LoVo (cell line): ENCODE measurements at regions not wholly inside any gene's neighbourhood (a gene's known extent, or its start where the extent isn't known, plus 50 kb on each side); places are given as distances from the start of the nearest gene placed in this dataset.

ENCODE experiments used
- DNase-seq: peaks from one replicate; pipeline ENCODE4 v3.0.0-alpha.2; 2016; ENCODE audit warnings: low spot score

DNA sequence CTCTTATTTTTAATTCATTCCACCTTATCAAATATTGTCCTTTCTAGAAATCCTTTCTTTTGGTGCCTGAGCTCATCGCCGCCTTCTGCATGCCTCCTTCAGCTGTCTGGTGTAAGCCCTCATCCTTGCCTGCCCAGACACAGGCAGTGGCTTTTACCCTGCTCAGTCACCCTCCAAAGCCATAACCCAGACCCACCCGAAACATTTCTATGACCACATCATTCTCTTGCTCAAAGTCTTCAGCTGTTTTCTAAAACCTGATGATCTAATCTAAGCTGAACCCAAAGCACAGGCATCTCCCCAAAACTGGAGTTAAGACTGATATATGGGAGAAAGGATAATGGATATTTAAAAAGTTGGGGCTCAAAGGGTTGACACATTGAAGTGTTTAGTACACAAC, 753.7 kb upstream of the SGCG start:
- DNase-seq = no peak

- no peak for DNase-seq
These were observed 753.0 kb upstream of the SGCG start for GRCh38 chr13:22427783-22428182.

GRCh38 chr13:22428188-22428828, 752.5 kb upstream of the SGCG start:
- no peak for DNase-seq

GRCh38 chr13:22432690-22433089, 748.1 kb upstream of the SGCG start:
- DNase-seq = no peak

- DNase-seq = no peak
These were observed 733.5 kb upstream of the SGCG start for GRCh38 chr13:22447132-22447886.

DNA sequence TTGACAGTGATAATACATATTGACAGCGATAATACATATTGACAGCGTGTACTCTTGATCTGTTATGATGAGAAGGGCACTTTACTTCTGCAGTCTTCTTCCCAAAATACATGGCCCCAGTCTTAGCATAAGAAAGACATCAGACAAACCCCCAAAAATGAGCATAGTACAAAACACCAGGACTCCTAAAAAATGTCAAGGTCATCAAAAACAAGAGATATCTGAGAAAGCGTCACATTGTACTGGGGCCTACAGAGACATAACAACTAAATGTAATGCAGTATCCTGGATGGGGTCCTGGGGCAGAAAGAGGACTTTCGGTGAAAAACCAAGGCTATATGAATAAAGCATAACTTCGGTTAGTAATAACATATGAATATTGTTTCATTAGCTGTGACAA, 731.5 kb upstream of the SGCG start:
- no peak for DNase-seq

GRCh38 chr13:22451327-22451741, 729.4 kb upstream of the SGCG start:
- no peak for DNase-seq

DNA sequence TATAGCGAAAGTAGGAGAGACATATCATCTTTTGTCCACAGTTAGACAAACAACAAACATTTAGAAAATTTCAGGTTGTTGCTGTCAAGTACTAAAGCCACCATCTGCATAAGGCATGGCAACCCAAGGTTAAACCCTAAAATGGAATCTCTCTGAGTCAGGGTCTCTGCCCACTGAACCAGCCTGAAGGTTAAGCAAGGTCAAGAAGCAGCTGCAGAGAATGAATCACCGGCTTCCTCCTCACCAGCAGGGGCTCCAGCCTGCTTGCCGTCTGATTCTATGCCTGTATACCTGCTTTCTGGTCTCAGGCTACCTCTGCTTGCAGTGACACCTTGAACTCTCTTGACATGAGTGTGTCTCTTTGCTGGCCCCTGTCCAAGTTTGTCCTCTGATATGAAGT, 726.2 kb upstream of the SGCG start:
- DNase-seq = peak; percentile 7

DNA sequence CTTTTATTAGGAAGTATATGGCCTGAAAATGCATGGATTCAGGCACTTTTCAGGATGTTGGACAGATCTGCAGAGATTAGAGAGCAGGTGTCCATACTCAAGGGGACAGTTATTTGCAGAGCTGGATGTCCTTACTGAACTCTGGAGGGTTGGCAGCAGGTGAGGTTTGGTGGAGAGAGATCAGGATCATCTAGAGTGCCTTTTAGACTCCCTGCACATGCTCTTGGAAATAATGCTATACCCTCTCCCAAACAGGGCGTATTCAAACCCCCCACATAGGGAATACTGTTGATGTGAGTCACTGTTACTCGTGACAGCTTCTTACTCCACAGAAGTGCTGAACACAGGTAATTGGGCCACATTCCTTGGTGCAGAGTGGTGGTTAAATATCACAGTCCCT, 725.7 kb upstream of the SGCG start:
- peak; percentile 4 for DNase-seq

- no peak for DNase-seq
These were observed 718.8 kb upstream of the SGCG start for GRCh38 chr13:22461854-22462490.

GRCh38 chr13:22463089-22463488, 717.7 kb upstream of the SGCG start:
- no peak for DNase-seq

DNA sequence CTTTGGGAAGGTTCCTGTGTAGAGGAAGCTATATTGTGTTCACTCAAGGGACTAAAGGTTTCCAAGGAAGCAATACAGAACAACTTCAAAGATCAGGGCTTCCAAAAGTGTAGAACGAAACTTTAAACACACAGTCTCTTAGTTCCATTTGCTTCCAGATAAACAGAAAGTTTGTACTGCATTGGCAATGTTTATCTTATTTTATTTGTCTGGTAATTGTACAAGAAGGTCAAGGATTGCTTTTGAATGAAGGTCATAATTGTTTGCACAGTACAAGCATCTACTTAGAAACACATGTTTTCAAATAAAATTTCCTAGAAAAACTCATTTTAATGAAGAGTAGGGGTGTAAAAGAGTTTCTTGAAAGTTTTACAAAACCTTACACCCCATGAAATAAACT, 712.7 kb upstream of the SGCG start:
- no peak for DNase-seq

- DNase-seq = no peak
These were observed 712.0 kb upstream of the SGCG start for GRCh38 chr13:22468824-22469223.

DNA sequence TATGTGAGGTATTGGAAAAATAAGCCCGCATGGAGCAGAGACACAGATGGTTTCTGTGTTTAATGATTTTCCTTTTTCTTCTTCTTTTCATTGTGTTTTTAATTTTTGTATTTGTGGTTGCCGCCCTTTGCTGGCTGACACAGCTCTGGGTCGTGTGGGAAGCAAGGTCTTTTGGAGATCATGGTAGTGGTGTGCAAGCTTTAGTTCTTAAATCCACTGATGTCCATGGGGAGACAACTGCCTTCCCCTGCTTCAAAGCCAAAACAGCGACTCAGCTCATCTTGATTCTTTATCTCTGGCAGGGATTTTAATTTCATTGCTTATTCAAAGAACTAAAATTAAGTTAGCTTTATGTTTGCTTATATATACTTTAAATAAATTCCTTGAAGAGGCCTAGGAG, 711.3 kb upstream of the SGCG start:
- DNase-seq = no peak

GRCh38 chr13:22470075-22470474, 710.7 kb upstream of the SGCG start:
- no peak for DNase-seq

- DNase-seq = no peak
These were observed 698.2 kb upstream of the SGCG start for GRCh38 chr13:22482496-22483000.

- no peak for DNase-seq
These were observed 697.5 kb upstream of the SGCG start for GRCh38 chr13:22483276-22483675.

DNA sequence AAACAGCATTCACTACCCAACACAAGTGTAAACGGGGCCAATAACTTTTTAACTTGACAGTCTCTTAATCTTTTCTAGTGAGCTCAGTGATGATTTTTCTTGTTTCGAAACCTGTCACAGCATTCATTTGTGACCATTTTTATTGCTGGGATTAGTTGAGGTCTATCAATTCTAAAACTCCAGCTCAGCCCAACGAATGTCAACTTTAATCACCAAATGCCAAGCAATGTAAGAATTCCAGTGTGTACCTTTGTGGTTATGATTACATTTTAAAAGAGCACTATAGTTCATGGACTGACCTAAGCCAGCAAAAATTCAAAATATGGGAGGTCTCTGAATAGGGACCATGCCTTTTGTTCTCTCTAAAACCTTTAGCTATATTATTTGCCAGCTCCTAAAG, 694.3 kb upstream of the SGCG start:
- peak; percentile 31 for DNase-seq

- peak; percentile 49 for DNase-seq
These were observed 692.8 kb upstream of the SGCG start for GRCh38 chr13:22487932-22488331.

DNA sequence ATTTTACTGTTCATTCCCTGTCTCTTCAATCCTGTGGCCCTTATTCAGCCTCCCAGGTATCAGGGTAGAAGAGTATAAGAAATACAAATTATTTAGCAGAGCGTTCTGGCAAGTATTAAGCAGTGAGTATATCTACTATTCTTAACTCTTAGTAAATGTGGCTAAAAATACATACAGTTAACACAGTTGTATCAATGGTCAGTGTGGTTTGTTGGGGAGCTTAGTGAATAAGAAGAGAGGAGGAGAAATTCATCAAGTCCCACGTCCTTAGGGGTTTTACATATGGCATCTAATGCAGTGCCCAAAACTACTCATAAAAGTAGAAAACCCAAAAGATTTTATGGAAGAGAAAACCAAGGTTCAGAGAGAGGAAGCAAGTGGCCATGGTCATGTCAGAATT, 691.0 kb upstream of the SGCG start:
- no peak for DNase-seq

GRCh38 chr13:22495819-22496218, 685.0 kb upstream of the SGCG start:
- DNase-seq = no peak

DNA sequence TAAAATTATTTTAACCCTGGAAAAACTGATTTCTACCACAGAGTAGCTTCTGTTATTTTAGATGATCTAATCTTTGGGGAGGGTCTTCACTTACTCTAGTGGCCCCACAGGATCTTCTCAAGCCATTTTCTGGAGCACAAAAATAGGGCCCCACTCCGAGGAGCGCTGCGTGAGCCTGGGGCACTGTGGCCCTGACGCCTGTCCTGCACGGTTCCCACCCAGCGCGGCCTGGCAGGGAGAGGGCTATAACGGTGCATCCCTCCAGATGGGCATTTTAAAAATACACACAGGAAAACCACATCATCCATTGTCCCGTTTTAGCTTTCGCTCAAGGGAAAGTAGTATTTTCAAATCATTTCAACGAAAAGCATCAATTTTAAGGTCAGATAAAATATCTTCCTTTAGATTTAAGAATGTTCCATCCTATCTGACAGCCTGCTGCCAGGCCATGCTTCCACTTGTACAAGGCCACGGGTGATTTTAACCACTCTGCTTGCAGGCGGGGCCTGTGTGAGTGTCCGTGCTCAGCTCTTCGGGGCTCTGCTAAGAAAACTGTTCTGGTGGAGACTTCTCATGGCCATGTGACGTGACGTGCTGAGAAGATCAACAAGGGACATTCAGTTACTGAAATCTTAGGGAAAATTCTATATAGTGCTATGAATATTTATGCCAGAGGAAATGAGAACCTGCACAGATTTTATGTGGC, 683.8 kb upstream of the SGCG start:
- no peak for DNase-seq
